GM19240 (cell line): ENCODE measurements at regions not wholly inside any gene's neighbourhood (a gene's known extent, or its start where the extent isn't known, plus 50 kb on each side); places are given as distances from the start of the nearest gene placed in this dataset.
"Not testable (repeated sequence)": the region's sequence is repeated elsewhere in the genome, so short reads cannot be mapped to it uniquely, and the experiment has no call there.

Experiments used
- DNase-seq: peaks from one replicate; pipeline ENCODE4 v3.0.0; 2011; ENCODE audit warnings: low spot score; ENCODE audit not compliant: insufficient read length

DNA sequence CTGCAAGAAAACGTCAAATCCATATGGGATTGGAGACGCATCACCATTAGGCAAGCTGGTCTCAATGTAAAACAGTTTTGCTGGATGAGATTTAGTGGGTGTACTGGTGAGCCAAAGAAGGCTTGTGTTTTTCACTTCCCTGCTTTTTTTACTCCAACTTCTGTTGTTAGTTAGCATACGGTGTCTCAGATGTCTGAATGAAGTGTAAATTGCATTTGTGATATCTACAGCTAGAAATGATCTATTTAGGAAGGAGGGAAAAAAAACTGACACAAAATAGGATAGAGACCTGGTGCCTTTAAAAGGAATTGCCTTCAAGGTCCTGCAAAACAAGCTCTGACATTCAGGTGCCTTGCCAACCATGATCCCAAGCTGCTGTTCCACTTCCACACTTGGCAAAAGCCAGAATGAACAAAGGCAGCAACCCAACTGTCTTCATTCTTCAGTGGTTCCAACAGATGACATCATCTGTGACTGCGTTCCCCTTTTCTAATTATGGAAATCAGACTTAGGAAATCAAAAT, 104.2 kb upstream of the RAI14 start:
- no peak for DNase-seq

DNA sequence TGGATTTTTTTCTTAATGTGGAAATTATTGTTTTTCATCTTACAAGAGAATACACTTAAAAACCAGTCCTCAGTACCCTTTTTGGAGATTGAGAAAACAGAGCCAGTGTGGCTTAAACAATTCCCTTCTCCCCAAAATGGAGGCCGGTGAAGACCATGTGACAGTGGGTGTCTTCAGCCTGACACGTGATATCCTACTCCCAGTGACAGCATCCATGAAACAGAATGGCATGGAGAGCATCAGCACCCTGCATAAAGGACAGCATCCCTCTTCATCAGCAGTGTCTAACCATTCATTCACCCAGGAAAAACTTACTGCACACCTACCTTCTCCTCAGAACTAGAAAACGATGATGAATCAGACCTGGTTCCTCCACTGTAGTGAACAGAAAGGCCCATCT, 103.4 kb upstream of the RAI14 start:
- no peak for DNase-seq

- no peak for DNase-seq
These were observed 102.5 kb upstream of the RAI14 start for GRCh38 chr5:34553581-34553980.

GRCh38 chr5:34554641-34555040, 101.5 kb upstream of the RAI14 start:
- no peak for DNase-seq

- DNase-seq = no peak
These were observed 100.2 kb upstream of the RAI14 start for GRCh38 chr5:34555699-34556508.

DNA sequence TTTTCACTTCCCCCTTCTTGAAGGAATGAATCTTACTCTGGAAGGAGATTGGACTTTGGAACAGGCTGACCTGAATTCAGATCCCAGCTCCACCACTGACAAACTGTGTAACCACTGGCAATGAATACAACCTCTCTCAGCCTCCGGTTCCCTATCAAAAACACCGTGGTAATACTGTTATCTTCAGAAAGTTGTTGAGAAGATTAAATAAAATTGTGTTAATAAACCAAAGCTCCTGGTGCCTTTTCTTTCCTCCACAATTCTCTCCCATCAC, 99.7 kb upstream of the RAI14 start:
- no peak for DNase-seq

DNA sequence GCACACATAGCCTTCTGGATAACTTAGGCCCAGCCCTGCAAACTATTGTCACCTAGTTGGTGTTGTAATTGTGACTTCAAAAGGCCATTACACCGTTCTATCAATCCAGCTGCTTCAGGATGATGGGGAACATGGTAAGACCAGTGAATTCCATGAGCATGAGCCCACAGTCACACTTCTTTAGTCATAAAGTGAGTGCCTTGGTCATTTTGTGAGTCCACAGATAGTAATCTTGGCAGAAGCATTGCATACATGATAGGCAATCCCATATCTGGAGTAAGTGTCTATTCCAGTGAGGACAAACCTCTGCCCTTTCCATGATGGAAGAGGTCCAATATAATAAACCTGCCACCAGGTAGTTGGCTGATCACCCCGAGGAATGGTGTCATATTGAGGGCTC, 94.5 kb upstream of the RAI14 start:
- not testable (repeated sequence) for DNase-seq

- no peak for DNase-seq
These were observed 93.3 kb upstream of the RAI14 start for GRCh38 chr5:34562791-34563190.

DNA sequence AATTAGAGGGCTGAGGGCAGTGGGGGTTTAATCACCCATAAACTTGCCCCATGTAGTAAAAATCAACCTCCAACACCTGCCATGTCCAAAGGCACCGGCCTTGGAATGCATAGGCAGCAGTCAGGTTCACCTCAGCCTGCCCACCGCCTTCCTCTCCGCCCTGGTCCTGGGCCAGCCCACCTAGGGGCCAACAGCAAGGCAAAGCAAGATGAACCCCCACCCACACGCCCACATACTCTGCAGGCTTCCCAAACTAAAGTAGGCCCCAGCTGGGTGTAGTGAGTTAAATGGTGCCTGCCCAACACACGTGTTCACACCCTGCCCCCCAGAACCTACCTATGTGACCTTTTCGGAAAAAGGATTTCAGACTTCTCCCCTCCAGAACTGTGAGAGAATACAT, 92.9 kb upstream of the RAI14 start:
- DNase-seq = no peak

DNA sequence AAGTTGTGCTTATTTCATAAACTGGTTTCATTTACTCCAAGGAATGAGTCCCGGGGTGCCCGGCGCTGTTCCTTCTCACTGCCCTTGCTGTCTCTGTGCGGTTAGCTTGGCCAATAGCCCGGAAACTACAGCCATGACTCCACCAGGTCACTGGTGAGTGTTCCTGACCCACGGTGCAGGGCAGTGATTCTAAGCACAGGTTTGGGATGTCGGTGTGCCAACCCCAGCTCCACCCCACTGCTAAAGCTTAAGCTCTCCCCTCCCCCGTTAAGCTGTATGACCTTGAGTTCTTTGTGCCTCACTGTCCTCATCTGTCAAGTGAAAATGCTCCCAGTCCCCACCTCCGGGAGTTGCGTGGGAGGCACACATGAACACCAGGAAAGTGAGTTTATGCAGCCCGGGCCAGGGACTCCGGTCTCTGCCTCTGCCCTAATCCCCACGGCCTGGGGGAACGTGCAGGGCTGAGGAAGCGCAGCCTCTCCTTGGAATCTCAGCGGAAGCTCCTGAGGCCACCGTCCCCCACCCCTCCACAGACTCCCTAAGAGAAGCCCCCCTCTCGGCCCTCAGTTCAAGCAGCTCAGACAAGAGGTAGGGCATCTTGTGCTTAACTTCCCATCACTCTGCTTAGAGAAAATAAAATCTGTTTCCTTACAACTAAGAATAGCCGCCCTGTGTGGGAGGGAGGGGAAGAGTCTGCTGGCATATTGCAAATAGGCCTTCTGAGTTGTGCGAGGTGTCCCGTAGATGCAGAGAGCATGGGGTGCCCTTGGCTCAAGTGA, 92.0 kb upstream of the RAI14 start:
- DNase-seq = no peak

DNA sequence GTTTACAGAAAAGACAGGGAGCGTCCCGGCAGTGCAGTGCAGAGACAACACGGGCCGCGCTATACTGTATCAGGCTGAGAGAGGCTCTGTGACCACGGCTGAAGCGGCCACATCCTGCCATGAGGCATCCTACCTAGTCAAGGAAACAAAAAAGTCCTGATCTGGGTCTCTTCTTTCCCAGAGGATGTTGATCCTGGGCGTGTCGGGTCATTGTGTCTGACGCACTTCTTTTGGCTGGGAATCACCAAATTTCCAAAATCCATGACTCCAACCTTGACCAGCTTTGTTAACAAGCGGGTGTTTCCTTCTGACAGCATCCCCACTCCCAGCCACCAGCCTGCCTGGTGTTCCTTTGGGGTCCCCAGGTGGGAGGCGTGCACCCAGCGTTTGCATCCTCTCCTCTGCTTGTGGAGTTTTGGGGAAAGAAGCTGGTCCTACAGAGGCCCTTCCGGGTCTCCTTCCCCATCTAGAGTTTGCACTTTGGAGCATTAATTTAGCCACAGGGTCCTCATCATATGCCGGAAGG, 91.4 kb upstream of the RAI14 start:
- DNase-seq = no peak

- DNase-seq = no peak
These were observed 86.0 kb upstream of the RAI14 start for GRCh38 chr5:34570143-34570542.

DNA sequence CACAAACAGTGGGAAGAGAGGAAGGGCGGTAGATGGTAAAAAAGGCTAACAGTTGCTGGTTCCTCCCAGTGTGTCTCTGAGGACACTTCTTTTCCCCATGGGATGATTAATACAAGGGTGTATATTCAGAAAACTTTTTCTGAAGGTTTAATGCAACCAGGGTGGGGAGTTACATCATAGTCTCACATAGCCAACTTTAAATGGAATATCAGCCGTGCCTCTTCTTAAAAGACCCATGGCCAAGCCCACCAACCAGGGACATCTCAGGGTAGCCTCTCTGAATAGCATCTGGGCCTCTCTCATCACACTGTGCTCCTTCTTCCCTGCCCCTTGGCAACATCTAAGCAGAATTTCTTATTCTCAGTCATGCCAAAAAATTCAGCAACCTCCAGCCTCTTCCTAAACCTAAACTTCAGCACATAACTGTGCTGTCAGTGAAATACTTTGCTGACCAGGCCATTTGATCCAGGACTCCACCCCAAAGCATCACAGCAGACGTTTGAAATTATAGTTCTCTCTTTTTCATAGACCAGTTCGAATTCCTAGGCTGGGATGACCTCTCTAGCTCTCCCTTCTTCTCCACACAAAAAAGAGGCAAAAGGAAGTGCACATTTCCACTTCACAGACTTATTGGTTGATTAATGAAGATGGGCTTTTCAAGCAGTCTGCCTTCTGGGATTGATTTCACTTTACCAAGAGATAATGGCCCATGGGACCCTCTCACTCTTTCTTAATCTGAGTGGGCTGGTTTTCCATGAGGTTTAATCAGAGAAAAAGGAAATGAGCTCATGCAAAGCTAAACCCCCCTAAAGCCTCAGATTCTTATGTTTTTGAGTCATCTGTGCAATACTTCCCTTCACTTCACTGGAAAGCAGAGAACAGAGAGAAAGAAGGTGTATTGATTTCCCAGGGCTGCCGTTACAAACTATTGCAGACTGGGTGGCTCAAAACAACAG, 85.1 kb upstream of the RAI14 start:
- DNase-seq = no peak

DNA sequence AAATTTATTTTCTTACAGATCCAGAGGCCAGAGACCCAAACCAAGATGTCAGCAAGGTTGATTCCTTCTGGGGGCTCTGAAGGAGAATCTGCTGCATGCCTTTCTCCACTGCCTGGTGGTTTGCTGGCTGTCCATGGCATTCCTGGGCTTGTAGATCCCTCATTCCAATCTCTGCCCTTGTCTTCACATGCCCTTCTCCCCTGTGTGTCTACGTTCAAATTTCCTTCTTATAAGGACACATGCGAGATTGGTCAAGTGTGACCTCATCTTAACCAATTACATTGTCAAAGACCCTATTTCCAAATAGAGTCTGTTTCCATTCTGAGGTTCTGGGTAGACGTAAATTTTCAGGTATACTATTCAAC, 84.5 kb upstream of the RAI14 start:
- DNase-seq = no peak

DNA sequence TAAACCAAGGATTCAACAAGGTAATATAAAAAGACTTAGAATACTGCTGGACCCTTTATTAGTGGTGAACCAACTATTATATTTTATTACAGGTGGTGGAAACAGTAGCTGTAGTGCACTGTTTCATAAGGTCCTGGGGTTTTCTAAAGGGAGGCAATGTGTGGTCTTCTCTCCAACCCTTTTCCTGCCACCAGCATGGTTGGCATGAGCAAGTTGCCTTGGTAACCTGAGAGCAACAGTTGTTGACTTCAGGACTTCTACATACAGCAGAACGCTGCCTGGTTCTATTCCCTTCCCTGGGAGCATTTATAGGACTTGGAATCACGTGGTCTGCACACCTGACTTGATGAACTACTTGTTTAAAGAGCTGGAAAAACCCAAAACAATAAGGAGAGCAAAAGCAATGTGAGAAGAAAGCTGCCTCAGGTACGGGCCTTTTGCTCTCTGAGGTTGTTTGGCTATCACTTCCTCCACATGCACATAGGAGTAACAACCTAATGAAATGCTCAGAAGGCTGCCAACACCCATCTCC, 81.1 kb upstream of the RAI14 start:
- no peak for DNase-seq

DNA sequence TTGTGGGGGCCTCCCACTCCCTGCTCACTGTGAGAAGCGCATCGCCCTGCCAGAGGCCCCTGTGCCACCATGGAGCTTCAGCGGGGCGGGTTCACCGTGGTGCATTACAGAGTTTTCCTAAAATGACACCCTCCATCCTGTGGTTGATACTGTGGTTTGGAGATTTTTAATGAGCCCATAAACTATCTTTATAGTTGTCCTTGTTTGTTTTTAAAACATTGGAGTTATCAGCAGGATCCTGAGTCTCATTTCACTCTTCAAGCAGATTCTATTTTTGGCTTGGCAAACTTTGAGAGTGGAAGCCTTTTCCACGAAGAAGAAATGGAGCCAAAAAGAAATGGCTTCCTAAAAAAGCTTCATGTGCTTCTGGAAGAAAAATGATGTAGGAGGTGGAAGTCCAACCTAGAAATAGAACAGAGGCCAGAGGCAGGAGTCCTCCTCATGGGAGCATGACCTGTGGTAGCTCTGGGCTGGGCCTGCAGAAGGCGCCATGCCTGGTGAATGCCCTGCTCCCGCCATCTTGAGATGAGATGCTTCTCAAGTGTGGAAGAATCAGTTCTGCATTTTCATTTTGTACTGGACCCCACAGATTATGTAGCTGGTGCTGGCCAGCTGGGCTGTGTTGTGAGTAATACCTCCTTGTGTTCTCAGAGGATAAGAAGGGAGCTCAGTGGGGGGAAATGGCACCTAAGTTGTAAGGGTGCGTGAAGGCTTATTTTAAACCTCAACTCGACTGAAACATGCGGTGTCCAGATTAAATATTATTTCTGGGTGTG, 79.0 kb upstream of the RAI14 start:
- no peak for DNase-seq

DNA sequence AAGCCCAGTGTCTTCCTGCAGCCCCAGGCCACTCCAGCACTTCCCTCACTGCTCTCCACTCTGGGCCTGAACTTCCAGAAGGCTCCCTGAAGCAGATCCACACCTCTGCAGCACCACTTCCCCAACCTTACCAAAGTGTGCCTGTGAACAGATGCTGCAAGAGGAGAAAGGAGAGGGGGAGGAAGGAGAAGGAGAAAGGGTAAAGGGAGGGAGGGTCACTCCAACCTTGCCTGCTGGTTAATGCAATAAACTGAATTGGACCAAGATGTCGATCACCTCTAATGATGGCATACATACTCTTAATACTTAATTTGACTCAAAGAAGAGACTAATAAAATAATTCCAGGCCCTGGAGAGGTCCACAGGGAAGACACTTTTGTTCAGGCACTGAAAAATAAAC, 77.2 kb upstream of the RAI14 start:
- no peak for DNase-seq

DNA sequence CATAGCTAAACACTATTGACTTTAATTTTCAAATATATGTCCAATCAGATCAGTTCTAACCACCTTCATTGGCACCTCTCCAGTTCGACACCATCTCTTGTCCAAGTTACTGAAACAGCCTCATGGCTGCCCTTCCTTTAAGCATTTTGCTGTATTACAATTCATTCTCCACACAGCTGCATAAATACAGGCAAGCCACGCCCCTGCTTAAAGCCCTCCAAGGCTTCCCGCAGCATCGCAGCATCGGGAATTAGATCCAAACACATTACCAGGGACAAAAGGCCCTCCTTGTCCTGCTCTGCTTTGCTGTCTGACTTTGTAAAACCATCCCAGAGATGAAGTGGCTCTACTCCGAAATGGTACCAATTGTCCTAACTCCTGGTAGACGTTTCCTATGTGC, 75.1 kb upstream of the RAI14 start:
- DNase-seq = no peak

GRCh38 chr5:34582371-34582770, 73.8 kb upstream of the RAI14 start:
- DNase-seq = no peak

- no peak for DNase-seq
These were observed 73.0 kb upstream of the RAI14 start for GRCh38 chr5:34583167-34583566.

GRCh38 chr5:34584165-34584564, 72.0 kb upstream of the RAI14 start:
- DNase-seq = no peak
